GM18499 (cell line): ENCODE measurements at regions not wholly inside any gene's neighbourhood (a gene's known extent, or its start where the extent isn't known, plus 50 kb on each side); places are given as distances from the start of the nearest gene placed in this dataset.
"Not testable (repeated sequence)": the region's sequence is repeated elsewhere in the genome, so short reads cannot be mapped to it uniquely, and the experiment has no call there.

ENCODE experiments used
- ATAC-seq: cut with Tn5 transposase; IDR thresholded peaks from one replicate; pipeline ENCODE4 v1.9.1; 2021; ENCODE audit warnings: moderate number of reproducible peaks; ENCODE audit not compliant: insufficient read depth, unreplicated experiment

GRCh38 chr5:58181578-58182286 is 278.2 kb downstream of the PLK2 start:
- no peak for ATAC-seq

- ATAC-seq: no peak
Observed at GRCh38 chr5:58172946-58173345, 286.9 kb downstream of the PLK2 start.

- no peak for ATAC-seq
Observed at GRCh38 chr5:58165152-58165551, 294.7 kb downstream of the PLK2 start.

GRCh38 chr5:58161889-58162288 is 298.0 kb downstream of the PLK2 start:
- not testable (repeated sequence) for ATAC-seq

- ATAC-seq: no peak
Observed at GRCh38 chr5:58156973-58157701, 302.7 kb downstream of the PLK2 start.

- ATAC-seq: no peak
Observed at GRCh38 chr5:58156361-58156760, 303.5 kb downstream of the PLK2 start.

- ATAC-seq: no peak
Observed at GRCh38 chr5:58153255-58153654, 306.6 kb downstream of the PLK2 start.

GRCh38 chr5:58151414-58151813 is 308.5 kb downstream of the PLK2 start:
- ATAC-seq: no peak

GRCh38 chr5:58150926-58151325 is 309.0 kb downstream of the PLK2 start:
- ATAC-seq: no peak

GRCh38 chr5:58149746-58150145 is 310.1 kb downstream of the PLK2 start:
- ATAC-seq: no peak

GRCh38 chr5:58149345-58149744 is 310.5 kb downstream of the PLK2 start:
- ATAC-seq: no peak

GRCh38 chr5:58148254-58148775 is 311.6 kb downstream of the PLK2 start:
- ATAC-seq: no peak

GRCh38 chr5:58145397-58145934 is 314.4 kb downstream of the PLK2 start:
- no peak for ATAC-seq

GRCh38 chr5:58143727-58144126 is 316.2 kb downstream of the PLK2 start:
- ATAC-seq: no peak

GRCh38 chr5:58143181-58143580 is 316.7 kb downstream of the PLK2 start:
- no peak for ATAC-seq

GRCh38 chr5:58138791-58139190 is 321.1 kb downstream of the PLK2 start:
- ATAC-seq: no peak

- no peak for ATAC-seq
Observed at GRCh38 chr5:58136406-58136805, 323.5 kb downstream of the PLK2 start.

GRCh38 chr5:58135571-58136335 is 324.1 kb downstream of the PLK2 start:
- no peak for ATAC-seq

- no peak for ATAC-seq
Observed at GRCh38 chr5:58133631-58134296, 326.1 kb downstream of the PLK2 start.

GRCh38 chr5:58133216-58133615 is 326.7 kb downstream of the PLK2 start:
- ATAC-seq: no peak
